AML-193 (cell line): ENCODE measurements at regions not wholly inside any gene's neighbourhood (a gene's known extent, or its start where the extent isn't known, plus 50 kb on each side); places are given as distances from the start of the nearest gene placed in this dataset.

Experiments
- DNase-seq, 2 experiments: peaks; one replicate each; lab custom pipeline; 2025; lab: John Stamatoyannopoulos, UW

DNA sequence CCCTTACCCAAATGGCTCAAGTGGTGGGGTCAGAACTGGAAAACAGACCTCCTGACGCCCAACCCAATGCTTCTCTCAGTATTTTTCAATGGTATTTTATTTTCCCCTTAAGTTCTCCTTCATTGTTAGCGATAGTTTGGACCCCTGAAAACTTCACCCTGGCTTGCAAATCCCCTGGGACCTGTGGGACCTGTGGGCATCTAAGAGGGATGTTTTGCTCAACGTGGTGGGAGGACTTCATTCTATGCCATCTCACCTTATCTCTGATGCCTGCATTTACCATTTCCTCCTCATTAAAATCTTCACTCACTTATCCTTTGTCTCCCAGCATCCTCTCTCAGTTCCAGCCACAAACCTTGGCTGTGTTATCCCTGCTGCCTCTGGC, 59.4 kb upstream of the GZMB start:
- no peak for DNase-seq

GRCh38 chr14:24692382-24693352, 58.7 kb upstream of the GZMB start:
- DNase-seq = no peak

- peak in 1 of 2 experiments; percentile 5 for DNase-seq
These were observed 56.5 kb upstream of the GZMB start for GRCh38 chr14:24690492-24690891.

DNA sequence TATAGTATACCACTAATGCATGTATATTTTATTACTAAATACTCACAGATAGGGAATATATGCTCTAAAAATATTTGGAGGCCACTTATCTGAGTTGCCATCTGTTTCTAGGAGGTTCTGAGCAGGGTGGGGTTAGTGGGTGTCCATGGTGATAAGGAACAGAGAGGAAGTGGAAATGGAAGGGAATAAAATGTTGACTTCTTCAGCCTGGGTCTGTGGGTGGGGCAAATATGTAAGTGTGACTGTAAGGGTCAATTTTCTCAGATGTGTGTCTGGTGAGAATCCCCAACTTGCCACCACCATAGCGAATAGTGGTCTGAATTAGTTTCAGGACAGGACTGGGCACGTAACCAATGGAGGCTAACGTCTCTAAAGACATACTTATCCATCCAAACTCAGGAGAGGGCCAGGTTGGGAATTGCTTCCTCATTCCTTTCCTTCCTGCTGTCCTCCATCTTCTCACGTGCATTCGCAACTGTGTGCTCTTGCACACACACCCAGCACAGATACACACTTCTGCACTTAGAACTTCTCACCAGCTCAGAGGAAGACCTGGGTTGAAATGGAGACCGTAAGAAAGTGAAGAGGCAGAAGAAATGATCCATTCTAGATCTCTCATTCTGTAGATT, 54.2 kb upstream of the GZMB start:
- DNase-seq = no peak
